ENCODE measurements at regions not wholly inside any gene's neighbourhood (a gene's known extent, or its start where the extent isn't known, plus 50 kb on each side); places are given as distances from the start of the nearest gene placed in this dataset.
"Not testable (repeated sequence)": the region's sequence is repeated elsewhere in the genome, so short reads cannot be mapped to it uniquely, and the experiment has no call there.

GRCh38 chrX:124181515-124181914 is 150.9 kb upstream of the TEX13D start:
- H3K27ac ChIP-seq; H3K27me3 ChIP-seq; ATAC-seq (ENCODE audit: low FRiP score in 2 of 2); H3K4me3 ChIP-seq; DNase-seq; H3K9me3 ChIP-seq; H3K4me1 ChIP-seq; H3K36me3 ChIP-seq: not testable (repeated sequence)
- 78 to 96% methylated on average over 8 of the region's 8 CpGs for WGBS, 2 donors

DNA sequence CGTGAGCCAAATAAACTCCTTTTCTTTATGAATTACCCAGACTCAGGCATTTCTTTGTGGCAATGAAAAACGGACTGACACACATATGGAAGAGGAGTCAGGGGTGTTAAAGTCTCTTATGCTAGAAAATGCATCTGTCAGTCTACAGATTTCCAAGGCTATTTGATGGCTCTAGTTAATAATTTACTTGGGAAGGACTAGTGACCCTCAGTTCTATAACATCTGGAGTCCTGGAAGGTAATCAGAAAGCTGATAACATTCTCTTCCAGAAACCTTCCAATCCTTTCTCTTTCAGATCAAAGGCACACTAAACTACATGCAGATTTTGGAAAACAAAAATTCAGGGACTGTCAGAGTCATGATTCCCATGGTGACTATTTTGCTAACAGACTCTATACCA is 142.0 kb upstream of the TEX13D start:
- DNase-seq (no peak), ATAC-seq (ENCODE audit: low FRiP score in 2 of 2) (no peak)
- H3K9me3 ChIP-seq, result no peaks in the 10 kb centered on the region
- WGBS, 2 donors, result 64 to 72% methylated on average over 2 of the region's 2 CpGs
- H3K36me3 ChIP-seq, result no peaks in the 10 kb centered on the region
- H3K27me3 ChIP-seq, result no peaks in the 10 kb centered on the region
- H3K27ac ChIP-seq, result no peak overlapping the region
- TF ChIP-seq POLR2AphosphoS5 (IDR thresholded peaks at IDR 0.05), result no peak
- TF ChIP-seq, protein P1, sequence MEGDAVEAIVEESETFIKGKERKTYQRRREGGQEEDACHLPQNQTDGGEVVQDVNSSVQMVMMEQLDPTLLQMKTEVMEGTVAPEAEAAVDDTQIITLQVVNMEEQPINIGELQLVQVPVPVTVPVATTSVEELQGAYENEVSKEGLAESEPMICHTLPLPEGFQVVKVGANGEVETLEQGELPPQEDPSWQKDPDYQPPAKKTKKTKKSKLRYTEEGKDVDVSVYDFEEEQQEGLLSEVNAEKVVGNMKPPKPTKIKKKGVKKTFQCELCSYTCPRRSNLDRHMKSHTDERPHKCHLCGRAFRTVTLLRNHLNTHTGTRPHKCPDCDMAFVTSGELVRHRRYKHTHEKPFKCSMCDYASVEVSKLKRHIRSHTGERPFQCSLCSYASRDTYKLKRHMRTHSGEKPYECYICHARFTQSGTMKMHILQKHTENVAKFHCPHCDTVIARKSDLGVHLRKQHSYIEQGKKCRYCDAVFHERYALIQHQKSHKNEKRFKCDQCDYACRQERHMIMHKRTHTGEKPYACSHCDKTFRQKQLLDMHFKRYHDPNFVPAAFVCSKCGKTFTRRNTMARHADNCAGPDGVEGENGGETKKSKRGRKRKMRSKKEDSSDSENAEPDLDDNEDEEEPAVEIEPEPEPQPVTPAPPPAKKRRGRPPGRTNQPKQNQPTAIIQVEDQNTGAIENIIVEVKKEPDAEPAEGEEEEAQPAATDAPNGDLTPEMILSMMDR (IDR thresholded peaks at IDR 0.05), result no peak
- TF ChIP-seq POLR2A (IDR thresholded peaks at IDR 0.05), result no peak
- H3K4me1 ChIP-seq, result no peaks in the 10 kb centered on the region
- no peak overlapping the region for H3K4me3 ChIP-seq

GRCh38 chrX:124194199-124194598 is 138.3 kb upstream of the TEX13D start:
- DNase-seq (no peak), ATAC-seq (ENCODE audit: low FRiP score in 2 of 2) (peak; percentile 75 to 94)
- peak overlapping the region in 2 of 4 donors; percentile 24 to 58 for H3K27ac ChIP-seq
- TF ChIP-seq EP300 (IDR thresholded peaks at IDR 0.05) (peak in 1 of 4 donors; percentile 24), POLR2AphosphoS5 (IDR thresholded peaks at IDR 0.05) (no peak), POLR2A (IDR thresholded peaks at IDR 0.05) (no peak)
- TF ChIP-seq, protein P1 (IDR thresholded peaks at IDR 0.05), result no peak
- no peaks in the 10 kb centered on the region for H3K36me3 ChIP-seq
- H3K9me3 ChIP-seq, result no peaks in the 10 kb centered on the region
- WGBS, 2 donors, result 52 to 73% methylated on average over 2 to 5 of the region's 5 CpGs
- no peak overlapping the region for H3K4me3 ChIP-seq
- no peaks in the 10 kb centered on the region for H3K4me1 ChIP-seq
- no peaks in the 10 kb centered on the region for H3K27me3 ChIP-seq

DNA sequence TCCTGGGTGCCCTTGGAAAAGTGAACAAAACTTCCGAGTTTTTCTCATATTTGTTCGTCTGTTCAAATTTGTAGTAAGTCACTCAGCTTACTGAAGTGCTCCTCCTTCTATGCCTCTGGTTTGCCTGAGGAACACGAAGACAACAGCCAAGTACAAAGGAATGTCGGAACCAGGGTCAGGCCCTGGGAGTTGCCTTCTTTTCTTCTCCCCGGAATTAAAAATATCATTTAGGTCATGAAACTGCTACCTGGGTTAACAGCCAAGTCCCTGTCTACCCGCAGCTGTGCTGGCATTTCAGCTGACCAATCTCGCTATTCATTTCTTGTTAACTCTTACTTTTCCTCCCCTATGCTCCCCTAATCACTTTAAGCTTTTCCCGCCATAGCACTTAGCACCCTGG is 137.6 kb upstream of the TEX13D start:
- Histone ChIP-seq H3K36me3 (no peaks in the 10 kb centered on the region), H3K9me3 (no peaks in the 10 kb centered on the region), H3K27me3 (no peaks in the 10 kb centered on the region), H3K27ac (peak overlapping the region in 2 of 4 donors; percentile 24 to 58), H3K4me1 (no peaks in the 10 kb centered on the region), H3K4me3 (no peak overlapping the region)
- TF ChIP-seq POLR2AphosphoS5 (IDR thresholded peaks at IDR 0.05) (no peak), EP300 (IDR thresholded peaks at IDR 0.05) (no peak), POLR2A (IDR thresholded peaks at IDR 0.05) (no peak)
- TF ChIP-seq, protein P1 (IDR thresholded peaks at IDR 0.05), result no peak
- no peak for DNase-seq
- ATAC-seq (ENCODE audit: low FRiP score in 2 of 2), result peak in 1 of 2 donors; percentile 91
- 36 to 41% methylated on average over 8 of the region's 8 CpGs for WGBS, 2 donors

DNA sequence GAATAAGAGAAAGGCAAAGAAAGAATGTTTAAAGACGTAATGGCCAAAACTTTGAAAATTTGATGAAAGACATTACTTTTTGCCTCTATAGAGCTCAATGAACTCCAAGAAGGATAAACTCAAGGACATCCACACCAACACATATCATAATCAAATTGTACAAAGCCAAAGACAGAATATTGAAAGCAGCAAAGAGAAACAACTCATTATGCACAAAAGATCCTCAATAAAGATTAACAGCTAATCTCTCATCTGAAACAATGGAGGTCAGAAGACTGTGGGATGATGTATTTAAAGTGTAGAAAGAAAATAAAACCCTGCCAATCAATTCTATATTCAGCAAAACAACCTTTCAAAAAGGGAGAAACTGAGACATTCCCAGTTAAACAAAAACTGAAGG is 129.1 kb upstream of the TEX13D start:
- no peak for DNase-seq
- TF ChIP-seq POLR2AphosphoS5 (IDR thresholded peaks at IDR 0.05) (no peak), POLR2A (IDR thresholded peaks at IDR 0.05) (no peak), EP300 (IDR thresholded peaks at IDR 0.05) (no peak)
- TF ChIP-seq, protein P1 (IDR thresholded peaks at IDR 0.05), result no peak
- WGBS, 2 donors, result 92 to 97% methylated on average over 1 of the region's 1 CpG

More for the DNA sequence above, 129.1 kb upstream of the TEX13D start:
- Histone ChIP-seq H3K27me3 (no peaks in the 10 kb centered on the region), H3K4me3 (no peak overlapping the region), H3K9me3 (peaks cover 0 to 4% (median 0%) of the 10 kb centered on the region in 4 donors), H3K36me3 (no peaks in the 10 kb centered on the region), H3K4me1 (peaks cover 0 to under 1% (median 0%) of the 10 kb centered on the region in 4 donors), H3K27ac (no peak overlapping the region)
- ATAC-seq (ENCODE audit: low FRiP score in 2 of 2), result no peak
